WTC11 (cell line): ENCODE measurements at regions not wholly inside any gene's neighbourhood (a gene's known extent, or its start where the extent isn't known, plus 50 kb on each side); places are given as distances from the start of the nearest gene placed in this dataset.

Experiments
- ATAC-seq: fragments of 200-7000 bp; cut with Tn5 transposase; 2 replicates; pipeline ENCODE4 v1.10.0; 2021; ENCODE audit warnings: mild to moderate bottlenecking, moderate library complexity
- CTCF ChIA-PET: fragments of 300-600 bp; sonication (Branson Sonifier 250); formaldehyde crosslinking; loops from one replicate; lab custom pipeline; 2021; ENCODE audit warnings: antibody characterized with exemption; lab: Charles Lee
- POLR2A ChIA-PET: fragments of 350-600 bp; sonication (Branson Sonifier 250); formaldehyde crosslinking; loops from one replicate; lab custom pipeline; 2021; ENCODE audit warnings: antibody characterized with exemption; lab: Charles Lee
- DNase-seq: peaks from one replicate; pipeline ENCODE4 v3.0.0; 2021; ENCODE audit warnings: low spot score
- H3K27ac Mint-ChIP-seq: 2 replicates; pipeline ENCODE4 v1.8.0; 2021; ENCODE audit warnings: mixed read lengths
- H3K27me3 Mint-ChIP-seq: 2 replicates; pipeline ENCODE4 v1.8.0; 2021; ENCODE audit warnings: low read depth, mild to moderate bottlenecking, moderate library complexity, mixed read lengths
- H3K36me3 Mint-ChIP-seq: 2 replicates; pipeline ENCODE4 v1.8.0; 2021; ENCODE audit warnings: mixed read lengths
- H3K4me1 Mint-ChIP-seq: 2 replicates; pipeline ENCODE4 v1.8.0; 2022; ENCODE audit warnings: mixed read lengths
- H3K4me3 Mint-ChIP-seq: 2 replicates; pipeline ENCODE4 v1.8.0; 2021; ENCODE audit warnings: mild to moderate bottlenecking, moderate library complexity, mixed read lengths
- H3K9me3 Mint-ChIP-seq: 2 replicates; pipeline ENCODE4 v1.8.0; 2021; ENCODE audit warnings: mixed read lengths
- AFF4 ChIP-seq: sonication (generic); formaldehyde crosslinking; IDR thresholded peaks from 2 replicates; pipeline ENCODE4 v1.8.1; 2023; ENCODE audit warnings: mild to moderate bottlenecking, missing genetic modification reagents, borderline replicate concordance
- AR ChIP-seq: fragments of 250-450 bp; sonication (Bioruptor Pico); IDR thresholded peaks from 2 replicates; pipeline ENCODE4 v1.9.0; 2021; ENCODE audit warnings: mild to moderate bottlenecking
- CREM ChIP-seq: sonication (generic); formaldehyde crosslinking; IDR thresholded peaks from 2 replicates; pipeline ENCODE4 v1.8.1; 2022; ENCODE audit warnings: mild to moderate bottlenecking, missing genetic modification reagents, moderate library complexity
- E2F1 ChIP-seq: sonication (generic); formaldehyde crosslinking; IDR thresholded peaks from 2 replicates; pipeline ENCODE4 v1.8.0; 2022; ENCODE audit warnings: mild to moderate bottlenecking, missing genetic modification reagents
- MXD4 ChIP-seq: fragments of 250-450 bp; sonication (Bioruptor Pico); IDR thresholded peaks from 2 replicates; pipeline ENCODE4 v1.8.0; 2021; ENCODE audit warnings: mild to moderate bottlenecking, moderate library complexity, borderline replicate concordance
- NFATC4 ChIP-seq: fragments of 250-450 bp; sonication (Bioruptor Pico); IDR thresholded peaks from 2 replicates; pipeline ENCODE4 v1.9.0; 2021; ENCODE audit warnings: mild to moderate bottlenecking
- PREB ChIP-seq: sonication (generic); formaldehyde crosslinking; IDR thresholded peaks from 2 replicates; pipeline ENCODE4 v1.8.1; 2022; ENCODE audit warnings: mild to moderate bottlenecking, missing genetic modification reagents, moderate library complexity, borderline replicate concordance
- TP53 ChIP-seq: sonication (generic); formaldehyde crosslinking; IDR thresholded peaks from 2 replicates; pipeline ENCODE4 v1.8.1; 2023; ENCODE audit warnings: mild to moderate bottlenecking, missing genetic modification reagents
- USF1 ChIP-seq: sonication (generic); formaldehyde crosslinking; IDR thresholded peaks from 2 replicates; pipeline ENCODE4 v1.8.0; 2022; ENCODE audit warnings: mild to moderate bottlenecking, missing genetic modification reagents
- USF2 ChIP-seq: sonication (generic); formaldehyde crosslinking; IDR thresholded peaks from 2 replicates; pipeline ENCODE4 v1.8.1; 2023; ENCODE audit warnings: mild to moderate bottlenecking, missing genetic modification reagents, moderate library complexity
- ZMAT4 ChIP-seq: fragments of 250-450 bp; sonication (Bioruptor Pico); IDR thresholded peaks from 2 replicates; pipeline ENCODE4 v1.9.0; 2021; ENCODE audit warnings: mild to moderate bottlenecking
- ZNF396 ChIP-seq: fragments of 250-450 bp; sonication (Bioruptor Pico); IDR thresholded peaks from 2 replicates; pipeline ENCODE4 v1.8.0; 2021; ENCODE audit warnings: mild to moderate bottlenecking, moderate library complexity, borderline replicate concordance
- ZNF423 ChIP-seq: fragments of 250-450 bp; sonication (Bioruptor Pico); IDR thresholded peaks from 2 replicates; pipeline ENCODE4 v2.1.2; 2022; ENCODE audit warnings: mild to moderate bottlenecking, moderate library complexity
- ZSCAN18 ChIP-seq: fragments of 250-450 bp; sonication (Bioruptor Pico); IDR thresholded peaks from 2 replicates; pipeline ENCODE4 v2.1.2; 2022; ENCODE audit warnings: mild to moderate bottlenecking, moderate library complexity

- no peak for TF ChIP-seq E2F1
- no peak for TF ChIP-seq NFATC4
Measured at GRCh38 chr2:145626301-145626700, 1106.4 kb upstream of the ZEB2 start (continued).

GRCh38 chr2:145625111-145625510 is 1105.2 kb upstream of the ZEB2 start:
- Mint-ChIP-seq H3K27me3 (no peaks in the 10 kb centered on the region), H3K4me1 (no peaks in the 10 kb centered on the region), H3K27ac (no peak overlapping the region), H3K36me3 (no peaks in the 10 kb centered on the region), H3K4me3 (no peak overlapping the region), H3K9me3 (no peaks in the 10 kb centered on the region)
- ATAC-seq, result no peak
- no peak for DNase-seq
- TF ChIP-seq AFF4 (CRISPR knock-in tag) (no peak), AR (CRISPR knock-in tag) (no peak), MXD4 (CRISPR knock-in tag) (no peak), E2F1 (no peak), TP53 (no peak)
- POLR2A ChIA-PET, result no interaction called here
- CTCF ChIA-PET, result no interaction called here

- no peak overlapping the region for H3K4me3 Mint-ChIP-seq
- no peaks in the 10 kb centered on the region for H3K9me3 Mint-ChIP-seq
- H3K27ac Mint-ChIP-seq, result no peak overlapping the region
- ChIA-PET CTCF (no interaction called here), POLR2A (no interaction called here)
- H3K27me3 Mint-ChIP-seq, result no peaks in the 10 kb centered on the region
- no peak for DNase-seq
- H3K36me3 Mint-ChIP-seq, result no peaks in the 10 kb centered on the region
- ATAC-seq, result no peak
- H3K4me1 Mint-ChIP-seq, result no peaks in the 10 kb centered on the region
- TF ChIP-seq CREM (CRISPR knock-in tag) (no peak), ZSCAN18 (CRISPR knock-in tag) (no peak), ZNF396 (no peak), USF2 (CRISPR knock-in tag) (no peak), USF1 (no peak), PREB (CRISPR knock-in tag) (no peak), ZNF423 (CRISPR knock-in tag) (no peak), ZMAT4 (no peak)
Measured at GRCh38 chr2:145623136-145623535, 1103.2 kb upstream of the ZEB2 start.
